ENCODE measurements at regions not wholly inside any gene's neighbourhood (a gene's known extent, or its start where the extent isn't known, plus 50 kb on each side); places are given as distances from the start of the nearest gene placed in this dataset.

GRCh38 chr1:199247891-199248290 is 609.1 kb downstream of the PTPRC start:
- TF ChIP-seq CTCF (IDR thresholded peaks at IDR 0.05; ENCODE audit: insufficient read depth, low read length, poor library complexity, severe bottlenecking) (no peak), EZH2phosphoT487 (conservative IDR thresholded peaks at IDR 0.05; ENCODE audit: low read length) (no peak)
